ENCODE measurements at regions not wholly inside any gene's neighbourhood (a gene's known extent, or its start where the extent isn't known, plus 50 kb on each side); places are given as distances from the start of the nearest gene placed in this dataset.
"Not testable (repeated sequence)": the region's sequence is repeated elsewhere in the genome, so short reads cannot be mapped to it uniquely, and the experiment has no call there.

- H3K4me3 Mint-ChIP-seq = no peak overlapping the region
- no peak overlapping the region for H3K27ac Mint-ChIP-seq
- H3K9me3 Mint-ChIP-seq = no peaks in the 10 kb centered on the region
- peaks cover 12% of the 10 kb centered on the region for H3K27me3 Mint-ChIP-seq
- H3K4me1 Mint-ChIP-seq (ENCODE audit: low read depth) = no peaks in the 10 kb centered on the region
- H3K36me3 Mint-ChIP-seq (ENCODE audit: low read depth) = no peaks in the 10 kb centered on the region
These were observed 486.6 kb downstream of the IRS1 start for GRCh38 chr2:226313060-226313459.

- peaks cover 8% of the 10 kb centered on the region for H3K27me3 Mint-ChIP-seq
- H3K36me3 Mint-ChIP-seq (ENCODE audit: low read depth) = no peaks in the 10 kb centered on the region
- no peak overlapping the region for H3K4me3 Mint-ChIP-seq
- H3K9me3 Mint-ChIP-seq = no peaks in the 10 kb centered on the region
- H3K4me1 Mint-ChIP-seq (ENCODE audit: low read depth) = no peaks in the 10 kb centered on the region
- H3K27ac Mint-ChIP-seq = no peak overlapping the region
These were observed 487.5 kb downstream of the IRS1 start for GRCh38 chr2:226312155-226312554.

DNA sequence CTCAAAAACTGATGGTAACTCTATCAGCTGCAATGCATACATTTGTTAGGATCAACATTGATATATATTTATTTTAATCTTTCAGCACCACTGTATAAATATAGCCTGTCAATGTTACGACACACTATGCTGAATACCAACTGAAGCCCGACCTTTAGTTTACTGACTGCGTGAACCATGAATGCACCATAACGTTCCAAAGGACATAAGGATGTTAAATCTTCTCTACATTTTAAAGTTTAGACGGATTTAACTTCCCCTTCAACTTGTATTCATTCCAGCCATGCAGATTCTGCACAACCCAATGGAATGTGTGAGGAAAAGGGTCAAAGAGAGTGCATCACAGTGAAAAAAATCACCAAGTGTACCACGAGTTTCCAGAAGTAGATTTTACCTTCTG, 489.5 kb downstream of the IRS1 start:
- peaks cover 9% of the 10 kb centered on the region for H3K27me3 Mint-ChIP-seq
- no peaks in the 10 kb centered on the region for H3K9me3 Mint-ChIP-seq
- H3K36me3 Mint-ChIP-seq (ENCODE audit: low read depth) = no peaks in the 10 kb centered on the region
- H3K4me3 Mint-ChIP-seq = no peak overlapping the region
- no peak overlapping the region for H3K27ac Mint-ChIP-seq
- H3K4me1 Mint-ChIP-seq (ENCODE audit: low read depth) = no peaks in the 10 kb centered on the region

DNA sequence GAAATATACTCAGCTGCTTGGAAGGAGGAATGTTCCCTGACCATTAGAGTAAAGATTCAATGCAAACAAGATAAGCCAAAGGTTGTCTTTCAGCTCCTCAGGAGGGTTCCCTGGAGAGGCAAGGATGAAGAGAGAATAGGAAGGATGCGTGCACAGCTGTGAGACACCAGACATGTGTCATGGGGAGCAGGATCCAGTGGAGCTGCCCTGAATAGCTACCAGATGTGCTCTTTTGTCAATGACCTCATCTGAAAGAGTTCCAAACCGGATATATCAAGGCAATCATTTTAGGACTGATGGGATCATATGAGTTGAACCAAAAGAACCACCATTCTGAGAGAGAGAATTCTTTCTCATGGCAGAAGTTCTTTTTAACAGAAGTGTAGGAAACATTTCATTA, 490.6 kb downstream of the IRS1 start:
- Mint-ChIP-seq H3K36me3 (ENCODE audit: low read depth) (no peaks in the 10 kb centered on the region), H3K4me1 (ENCODE audit: low read depth) (no peaks in the 10 kb centered on the region), H3K9me3 (no peaks in the 10 kb centered on the region), H3K27me3 (peaks cover 9% of the 10 kb centered on the region), H3K27ac (no peak overlapping the region), H3K4me3 (no peak overlapping the region)

DNA sequence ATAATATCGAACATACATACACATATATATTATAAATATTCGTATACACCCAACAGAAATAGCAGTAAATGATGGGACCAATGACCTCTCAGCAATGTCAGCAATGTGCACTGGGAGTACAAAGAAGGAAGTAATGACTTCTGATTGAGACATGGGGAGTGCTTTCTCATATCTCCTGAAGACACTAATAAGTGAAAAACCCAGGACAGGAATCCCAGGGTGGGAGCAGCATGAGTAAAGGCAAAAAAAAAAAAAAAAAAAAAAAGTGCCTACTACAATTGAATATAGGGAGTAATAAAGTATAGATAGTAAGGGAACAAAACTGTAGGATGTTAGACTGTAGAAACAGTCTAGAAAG, 491.3 kb downstream of the IRS1 start:
- no peaks in the 10 kb centered on the region for H3K4me1 Mint-ChIP-seq (ENCODE audit: low read depth)
- no peak overlapping the region for H3K27ac Mint-ChIP-seq
- peaks cover 9% of the 10 kb centered on the region for H3K27me3 Mint-ChIP-seq
- no peaks in the 10 kb centered on the region for H3K9me3 Mint-ChIP-seq
- H3K36me3 Mint-ChIP-seq (ENCODE audit: low read depth) = no peaks in the 10 kb centered on the region
- H3K4me3 Mint-ChIP-seq = no peak overlapping the region

DNA sequence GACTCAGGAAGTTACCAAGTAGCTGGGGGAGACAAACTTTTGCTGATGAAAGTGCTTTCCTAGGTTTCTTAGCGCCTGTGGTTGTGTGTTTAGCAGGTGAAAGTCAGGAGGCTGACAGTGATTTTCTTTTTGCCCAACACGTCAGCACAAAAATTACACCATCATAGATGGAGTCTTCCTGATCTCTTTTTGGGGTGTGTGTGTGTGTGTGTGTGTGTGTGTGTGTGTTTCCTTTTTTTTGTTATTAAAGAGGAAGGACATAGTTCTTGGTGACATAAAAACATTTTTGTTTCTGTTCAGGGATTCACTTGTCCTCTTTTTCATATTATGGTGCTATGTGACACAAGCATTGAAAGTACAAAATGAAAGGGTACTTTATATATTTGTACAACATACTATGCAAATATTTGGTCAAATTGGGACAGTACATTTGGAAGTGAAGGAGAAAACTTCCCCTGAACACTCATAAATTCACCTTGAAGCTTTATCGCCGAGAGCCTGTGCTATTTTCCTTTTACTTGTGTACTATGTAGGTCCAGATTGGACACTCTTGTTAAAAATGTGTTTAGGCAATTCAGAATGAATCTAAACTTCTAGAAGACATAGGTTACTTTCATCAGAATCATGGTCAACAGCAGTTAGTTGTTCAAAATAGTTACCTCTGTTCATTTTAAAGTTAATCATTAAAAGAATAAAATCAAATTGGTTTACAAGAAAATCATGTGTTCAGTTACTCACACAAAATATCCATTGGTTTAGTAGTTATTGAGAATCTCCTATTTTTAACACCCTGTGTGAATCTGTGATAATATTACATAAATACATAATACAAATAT, 491.9 kb downstream of the IRS1 start:
- Mint-ChIP-seq H3K27ac (no peak overlapping the region), H3K36me3 (ENCODE audit: low read depth) (no peaks in the 10 kb centered on the region), H3K9me3 (no peaks in the 10 kb centered on the region), H3K4me3 (no peak overlapping the region), H3K4me1 (ENCODE audit: low read depth) (no peaks in the 10 kb centered on the region), H3K27me3 (peaks cover 13% of the 10 kb centered on the region)

GRCh38 chr2:226306969-226307368, 492.7 kb downstream of the IRS1 start:
- Mint-ChIP-seq H3K4me3 (no peak overlapping the region), H3K27me3 (peaks cover 17% of the 10 kb centered on the region), H3K27ac (no peak overlapping the region), H3K4me1 (ENCODE audit: low read depth) (no peaks in the 10 kb centered on the region), H3K36me3 (ENCODE audit: low read depth) (no peaks in the 10 kb centered on the region), H3K9me3 (no peaks in the 10 kb centered on the region)

- no peaks in the 10 kb centered on the region for H3K9me3 Mint-ChIP-seq
- no peak overlapping the region for H3K27ac Mint-ChIP-seq
- H3K36me3 Mint-ChIP-seq (ENCODE audit: low read depth) = no peaks in the 10 kb centered on the region
- H3K4me1 Mint-ChIP-seq (ENCODE audit: low read depth) = no peaks in the 10 kb centered on the region
- peaks cover 31% of the 10 kb centered on the region for H3K27me3 Mint-ChIP-seq
- H3K4me3 Mint-ChIP-seq = no peak overlapping the region
These were observed 495.3 kb downstream of the IRS1 start for GRCh38 chr2:226304308-226304707.

- H3K4me1 Mint-ChIP-seq (ENCODE audit: low read depth) = no peaks in the 10 kb centered on the region
- H3K4me3 Mint-ChIP-seq = no peak overlapping the region
- H3K27ac Mint-ChIP-seq = no peak overlapping the region
- peaks cover 28% of the 10 kb centered on the region for H3K27me3 Mint-ChIP-seq
- no peaks in the 10 kb centered on the region for H3K36me3 Mint-ChIP-seq (ENCODE audit: low read depth)
- H3K9me3 Mint-ChIP-seq = no peaks in the 10 kb centered on the region
These were observed 495.9 kb downstream of the IRS1 start for GRCh38 chr2:226303707-226304106.

GRCh38 chr2:226300196-226300886, 499.3 kb downstream of the IRS1 start:
- Mint-ChIP-seq H3K36me3 (ENCODE audit: low read depth) (no peaks in the 10 kb centered on the region), H3K27ac (no peak overlapping the region)

GRCh38 chr2:226299771-226300170, 499.8 kb downstream of the IRS1 start:
- Mint-ChIP-seq H3K9me3 (no peaks in the 10 kb centered on the region), H3K4me1 (ENCODE audit: low read depth) (no peaks in the 10 kb centered on the region), H3K27ac (no peak overlapping the region), H3K36me3 (ENCODE audit: low read depth) (no peaks in the 10 kb centered on the region), H3K27me3 (peaks cover 30% of the 10 kb centered on the region), H3K4me3 (no peak overlapping the region)

More at GRCh38 chr2:226300196-226300886, 499.3 kb downstream of the IRS1 start:
- no peak overlapping the region for H3K4me3 Mint-ChIP-seq
- peaks cover 30% of the 10 kb centered on the region for H3K27me3 Mint-ChIP-seq
- no peaks in the 10 kb centered on the region for H3K9me3 Mint-ChIP-seq
- no peaks in the 10 kb centered on the region for H3K4me1 Mint-ChIP-seq (ENCODE audit: low read depth)

DNA sequence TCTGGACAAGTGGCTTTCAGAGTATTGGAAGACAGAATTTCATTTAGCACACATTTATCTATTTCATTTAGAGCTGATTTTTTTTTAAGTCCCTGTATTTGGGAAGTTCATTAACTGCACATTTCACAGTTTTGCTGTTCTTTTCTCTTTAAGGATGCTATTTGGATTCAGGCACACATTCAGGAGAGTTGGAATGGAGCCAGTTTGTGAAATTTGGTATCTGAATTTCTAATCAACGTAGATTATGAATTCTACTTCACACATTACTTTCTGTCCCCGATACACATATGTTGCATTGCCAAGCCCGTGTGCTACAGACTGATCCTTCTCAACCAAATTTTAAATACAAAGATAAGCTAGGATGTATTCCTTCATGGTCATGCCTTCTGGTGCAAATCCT, 503.9 kb downstream of the IRS1 start:
- H3K27ac Mint-ChIP-seq = no peak overlapping the region
- H3K4me3 Mint-ChIP-seq = no peak overlapping the region
- no peaks in the 10 kb centered on the region for H3K36me3 Mint-ChIP-seq (ENCODE audit: low read depth)
- peaks cover 13% of the 10 kb centered on the region for H3K27me3 Mint-ChIP-seq
- H3K9me3 Mint-ChIP-seq = peaks cover 13% of the 10 kb centered on the region
- no peaks in the 10 kb centered on the region for H3K4me1 Mint-ChIP-seq (ENCODE audit: low read depth)

- Mint-ChIP-seq H3K9me3 (peaks cover 13% of the 10 kb centered on the region), H3K27ac (no peak overlapping the region), H3K36me3 (ENCODE audit: low read depth) (no peaks in the 10 kb centered on the region), H3K4me1 (ENCODE audit: low read depth) (no peaks in the 10 kb centered on the region), H3K27me3 (peaks cover 13% of the 10 kb centered on the region), H3K4me3 (no peak overlapping the region)
These were observed 504.5 kb downstream of the IRS1 start for GRCh38 chr2:226295123-226295522.

- not testable (repeated sequence) for H3K4me1 Mint-ChIP-seq (ENCODE audit: low read depth); H3K27me3 Mint-ChIP-seq; H3K4me3 Mint-ChIP-seq; H3K27ac Mint-ChIP-seq; H3K36me3 Mint-ChIP-seq (ENCODE audit: low read depth)
- peaks cover 13% of the 10 kb centered on the region for H3K9me3 Mint-ChIP-seq
These were observed 508.3 kb downstream of the IRS1 start for GRCh38 chr2:226291281-226291680.

DNA sequence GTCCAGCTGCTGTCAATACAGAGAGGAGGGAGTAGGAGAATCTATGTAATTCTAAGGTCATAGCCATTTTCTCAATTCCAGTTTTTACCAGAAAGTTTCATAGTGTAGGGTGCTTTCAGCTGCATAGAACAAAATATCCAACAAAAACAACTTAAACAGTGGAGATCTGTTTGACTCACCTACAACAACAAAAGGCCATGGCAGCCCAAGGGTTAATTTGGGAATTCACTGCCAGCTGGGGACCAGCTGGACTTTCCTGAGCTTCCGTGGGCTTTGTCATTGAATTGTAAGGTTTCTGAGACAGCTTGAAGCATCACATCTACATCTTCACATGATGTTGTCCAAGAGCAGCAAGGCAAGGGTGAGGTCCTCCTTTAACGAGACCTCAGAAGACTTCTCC, 512.7 kb downstream of the IRS1 start:
- H3K27me3 Mint-ChIP-seq = peaks cover 7% of the 10 kb centered on the region
- H3K36me3 Mint-ChIP-seq (ENCODE audit: low read depth) = no peaks in the 10 kb centered on the region
- no peaks in the 10 kb centered on the region for H3K4me1 Mint-ChIP-seq (ENCODE audit: low read depth)
- H3K9me3 Mint-ChIP-seq = peaks cover 6% of the 10 kb centered on the region
- H3K4me3 Mint-ChIP-seq = no peak overlapping the region
- no peak overlapping the region for H3K27ac Mint-ChIP-seq

- Mint-ChIP-seq H3K36me3 (ENCODE audit: low read depth) (no peaks in the 10 kb centered on the region), H3K9me3 (no peaks in the 10 kb centered on the region), H3K4me3 (no peak overlapping the region), H3K4me1 (ENCODE audit: low read depth) (no peaks in the 10 kb centered on the region), H3K27ac (no peak overlapping the region), H3K27me3 (peaks cover 14% of the 10 kb centered on the region)
These were observed 515.8 kb downstream of the IRS1 start for GRCh38 chr2:226283796-226284195.
